Breast epithelium (tissue), 3 donors: ENCODE measurements at regions not wholly inside any gene's neighbourhood (a gene's known extent, or its start where the extent isn't known, plus 50 kb on each side); places are given as distances from the start of the nearest gene placed in this dataset.

ENCODE experiments used
- POLR2A ChIP-seq: fragments of 450-650 bp; IDR thresholded peaks from one replicate; pipeline ENCODE4 v1.6.1; 2016; ENCODE audit warnings: antibody characterized with exemption, mild to moderate bottlenecking, moderate library complexity
- POLR2AphosphoS5 ChIP-seq, 3 donors: sonication (generic); formaldehyde crosslinking; IDR thresholded peaks; one replicate each; pipeline ENCODE4 v1.6.1; 2017; ENCODE audit warnings: antibody characterized with exemption in 3 of 3
- TF ChIP-seq, protein P1 (sequence below), 3 donors: fragments of 450-650 bp; IDR thresholded peaks; one replicate each; pipeline ENCODE4 v1.5.1; 2016 to 2017; ENCODE audit warnings: antibody characterized with exemption in 3 of 3, mild to moderate bottlenecking in 3 of 3, moderate library complexity in 3 of 3

DNA sequence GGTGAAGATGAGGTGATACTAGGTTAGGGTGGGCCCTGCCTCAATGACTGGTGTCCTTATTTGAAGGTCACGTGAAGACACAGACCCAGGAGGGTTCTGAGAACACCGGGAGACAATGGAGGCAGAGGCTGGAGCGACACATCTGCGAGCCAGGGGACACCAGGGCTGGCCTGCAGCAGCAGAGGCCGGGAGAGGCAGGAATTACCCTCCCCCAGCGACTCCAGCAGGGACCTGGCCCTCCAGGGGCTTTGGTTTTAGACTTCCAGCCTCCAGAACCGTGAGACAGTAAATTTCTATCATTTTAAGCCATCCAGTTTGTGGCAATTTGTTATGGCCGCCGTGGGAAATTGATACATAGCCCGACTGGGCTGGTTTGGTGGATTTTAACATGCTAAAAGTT lies 152.2 kb downstream of the DNAJB6 start:
- TF ChIP-seq POLR2AphosphoS5 (IDR thresholded peaks at IDR 0.05) (no peak), POLR2A (no peak)
- TF ChIP-seq, protein P1, sequence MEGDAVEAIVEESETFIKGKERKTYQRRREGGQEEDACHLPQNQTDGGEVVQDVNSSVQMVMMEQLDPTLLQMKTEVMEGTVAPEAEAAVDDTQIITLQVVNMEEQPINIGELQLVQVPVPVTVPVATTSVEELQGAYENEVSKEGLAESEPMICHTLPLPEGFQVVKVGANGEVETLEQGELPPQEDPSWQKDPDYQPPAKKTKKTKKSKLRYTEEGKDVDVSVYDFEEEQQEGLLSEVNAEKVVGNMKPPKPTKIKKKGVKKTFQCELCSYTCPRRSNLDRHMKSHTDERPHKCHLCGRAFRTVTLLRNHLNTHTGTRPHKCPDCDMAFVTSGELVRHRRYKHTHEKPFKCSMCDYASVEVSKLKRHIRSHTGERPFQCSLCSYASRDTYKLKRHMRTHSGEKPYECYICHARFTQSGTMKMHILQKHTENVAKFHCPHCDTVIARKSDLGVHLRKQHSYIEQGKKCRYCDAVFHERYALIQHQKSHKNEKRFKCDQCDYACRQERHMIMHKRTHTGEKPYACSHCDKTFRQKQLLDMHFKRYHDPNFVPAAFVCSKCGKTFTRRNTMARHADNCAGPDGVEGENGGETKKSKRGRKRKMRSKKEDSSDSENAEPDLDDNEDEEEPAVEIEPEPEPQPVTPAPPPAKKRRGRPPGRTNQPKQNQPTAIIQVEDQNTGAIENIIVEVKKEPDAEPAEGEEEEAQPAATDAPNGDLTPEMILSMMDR (IDR thresholded peaks at IDR 0.05) = no peak
